HG03565 (cell line): ENCODE measurements at regions not wholly inside any gene's neighbourhood (a gene's known extent, or its start where the extent isn't known, plus 50 kb on each side); places are given as distances from the start of the nearest gene placed in this dataset.
"Not testable (repeated sequence)": the region's sequence is repeated elsewhere in the genome, so short reads cannot be mapped to it uniquely, and the experiment has no call there.

Experiments used
- ATAC-seq: cut with Tn5 transposase; IDR thresholded peaks from one replicate; pipeline ENCODE4 v1.9.1; 2021; ENCODE audit warnings: mild to moderate bottlenecking, moderate library complexity; ENCODE audit not compliant: unreplicated experiment

- ATAC-seq, result no peak
These were observed 1297.2 kb upstream of the LRRTM3 start for GRCh38 chr10:65628493-65629139.

GRCh38 chr10:65660006-65660405 is 1265.8 kb upstream of the LRRTM3 start:
- ATAC-seq, result no peak

GRCh38 chr10:65670087-65670486 is 1255.7 kb upstream of the LRRTM3 start:
- no peak for ATAC-seq

- not testable (repeated sequence) for ATAC-seq
These were observed 1255.2 kb upstream of the LRRTM3 start for GRCh38 chr10:65670596-65670995.

- ATAC-seq, result no peak
These were observed 1250.6 kb upstream of the LRRTM3 start for GRCh38 chr10:65675236-65675635.

- ATAC-seq, result no peak
These were observed 1240.9 kb upstream of the LRRTM3 start for GRCh38 chr10:65684896-65685295.

- no peak for ATAC-seq
These were observed 1224.6 kb upstream of the LRRTM3 start for GRCh38 chr10:65701168-65701776.

GRCh38 chr10:65708057-65708456 is 1217.8 kb upstream of the LRRTM3 start:
- no peak for ATAC-seq

GRCh38 chr10:65710306-65710705 is 1215.5 kb upstream of the LRRTM3 start:
- ATAC-seq, result no peak

- no peak for ATAC-seq
These were observed 1206.0 kb upstream of the LRRTM3 start for GRCh38 chr10:65719790-65720189.

GRCh38 chr10:65720901-65721300 is 1204.9 kb upstream of the LRRTM3 start:
- no peak for ATAC-seq

- ATAC-seq, result no peak
These were observed 1202.3 kb upstream of the LRRTM3 start for GRCh38 chr10:65723525-65723924.

GRCh38 chr10:65735382-65735781 is 1190.5 kb upstream of the LRRTM3 start:
- ATAC-seq, result no peak

- no peak for ATAC-seq
These were observed 1182.9 kb upstream of the LRRTM3 start for GRCh38 chr10:65742906-65743305.

GRCh38 chr10:65751218-65751617 is 1174.6 kb upstream of the LRRTM3 start:
- ATAC-seq, result no peak

GRCh38 chr10:65751896-65752295 is 1173.9 kb upstream of the LRRTM3 start:
- ATAC-seq, result no peak

GRCh38 chr10:65753532-65753931 is 1172.3 kb upstream of the LRRTM3 start:
- no peak for ATAC-seq

GRCh38 chr10:65754112-65754511 is 1171.7 kb upstream of the LRRTM3 start:
- ATAC-seq, result no peak

- no peak for ATAC-seq
These were observed 1163.5 kb upstream of the LRRTM3 start for GRCh38 chr10:65762311-65762710.

GRCh38 chr10:65765006-65765541 is 1160.8 kb upstream of the LRRTM3 start:
- no peak for ATAC-seq

GRCh38 chr10:65769828-65770227 is 1156.0 kb upstream of the LRRTM3 start:
- no peak for ATAC-seq

GRCh38 chr10:65778753-65779152 is 1147.1 kb upstream of the LRRTM3 start:
- ATAC-seq, result no peak

GRCh38 chr10:65779985-65780384 is 1145.9 kb upstream of the LRRTM3 start:
- no peak for ATAC-seq
